CD4-positive, CD25-positive, alpha-beta regulatory T cell (primary cell): ENCODE measurements at regions not wholly inside any gene's neighbourhood (a gene's known extent, or its start where the extent isn't known, plus 50 kb on each side); places are given as distances from the start of the nearest gene placed in this dataset.
"Not testable (repeated sequence)": the region's sequence is repeated elsewhere in the genome, so short reads cannot be mapped to it uniquely, and the experiment has no call there.

Experiments used
- ATAC-seq, 2 donors: fragments of 150-1000 bp; cut with Tn5 transposase; one replicate each; pipeline ENCODE4 v1.10.0; 2021; ENCODE audit warnings: low read depth in 2 of 2, moderate number of reproducible peaks in 2 of 2, moderate library complexity in 1 of 2
- DNase-seq, 3 donors: peaks; one replicate each; pipeline versions ENCODE4 v3.0.0 to v3.0.0-alpha.2; 2012 to 2022; ENCODE audit warnings: mixed read lengths in 1 of 3
- H3K27ac ChIP-seq: one replicate; pipeline ENCODE4 v1.7.0; 2013; ENCODE audit warnings: mild to moderate bottlenecking, low read length; ENCODE audit not compliant: insufficient read depth, poor library complexity, severe bottlenecking
- H3K27me3 ChIP-seq: one replicate; pipeline ENCODE4 v1.7.0; 2013; ENCODE audit warnings: low read length; ENCODE audit not compliant: control insufficient read depth, insufficient read depth
- H3K36me3 ChIP-seq: one replicate; pipeline ENCODE4 v1.7.0; 2013; ENCODE audit warnings: mild to moderate bottlenecking, low read length, moderate library complexity; ENCODE audit not compliant: control insufficient read depth, insufficient read depth
- H3K4me1 ChIP-seq: 2 replicates; pipeline ENCODE4 v1.7.0; 2013; ENCODE audit warnings: mild to moderate bottlenecking, low read length; ENCODE audit not compliant: insufficient read depth, control insufficient read depth, poor library complexity, severe bottlenecking
- H3K4me3 ChIP-seq: one replicate; pipeline ENCODE4 v1.7.0; 2013; ENCODE audit warnings: low read depth, mild to moderate bottlenecking, low read length, moderate library complexity
- H3K9me3 ChIP-seq, 2 experiments: 1 replicate in 1 of 2; 2 replicates in 1 of 2; pipeline ENCODE4 v1.7.0; 2013; ENCODE audit warnings: low read length in 2 of 2, mild to moderate bottlenecking in 1 of 2, moderate library complexity in 1 of 2; ENCODE audit not compliant: control insufficient read depth in 2 of 2
- H3K27ac Mint-ChIP-seq, 3 donors: one replicate each; pipeline ENCODE4 v1.8.0; 2020 to 2022; ENCODE audit warnings: mild to moderate bottlenecking in 3 of 3, mixed read lengths in 3 of 3, moderate library complexity in 2 of 3
- H3K27me3 Mint-ChIP-seq: one replicate; pipeline ENCODE4 v1.8.0; 2022; ENCODE audit warnings: mild to moderate bottlenecking, mixed read lengths
- H3K36me3 Mint-ChIP-seq: one replicate; pipeline ENCODE4 v1.8.0; 2020; ENCODE audit warnings: mixed read lengths
- H3K4me1 Mint-ChIP-seq, 4 donors: one replicate each; pipeline ENCODE4 v1.8.0; 2020 to 2022; ENCODE audit warnings: mixed read lengths in 4 of 4, mild to moderate bottlenecking in 1 of 4
- H3K4me3 Mint-ChIP-seq, 4 donors: one replicate each; pipeline ENCODE4 v1.8.0; 2020 to 2022; ENCODE audit warnings: mild to moderate bottlenecking in 4 of 4, mixed read lengths in 4 of 4, moderate library complexity in 3 of 4
- H3K9me3 Mint-ChIP-seq, 7 donors: one replicate each; pipeline ENCODE4 v1.8.0; 2020 to 2022; ENCODE audit warnings: mixed read lengths in 7 of 7, mild to moderate bottlenecking in 3 of 7, moderate library complexity in 2 of 7

DNA sequence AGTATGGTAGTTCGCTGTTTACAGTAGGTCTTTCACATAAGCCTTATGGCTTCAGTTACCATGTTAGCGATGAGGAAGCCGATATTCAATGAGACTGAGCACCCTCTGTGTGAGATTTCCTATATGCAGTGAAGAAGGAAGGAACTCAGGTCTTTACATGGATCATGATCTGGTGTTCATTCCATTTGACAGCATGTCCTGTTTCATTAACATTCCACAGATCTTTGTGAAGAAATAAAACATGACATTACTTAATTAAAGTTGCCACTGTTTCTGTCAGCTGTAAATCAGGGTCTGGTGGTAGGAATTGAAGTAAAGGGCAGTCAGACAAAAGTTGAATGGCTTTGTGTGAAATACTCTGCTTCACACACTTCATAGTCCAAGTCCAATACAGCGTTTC is 768.6 kb downstream of the ZPLD1 start:
- ATAC-seq (no peak), DNase-seq (no peak)
- H3K27ac Mint-ChIP-seq: no peak overlapping the region
- no peaks in the 10 kb centered on the region for H3K27me3 Mint-ChIP-seq
- Histone ChIP-seq H3K4me1 (no peaks in the 10 kb centered on the region), H3K4me3 (no peak overlapping the region), H3K36me3 (no peaks in the 10 kb centered on the region), H3K9me3 (no peaks in the 10 kb centered on the region), H3K27ac (no peak overlapping the region), H3K27me3 (no peaks in the 10 kb centered on the region)
- H3K4me3 Mint-ChIP-seq: no peak overlapping the region
- H3K9me3 Mint-ChIP-seq: peaks cover 0 to 7% (median 2%) of the 10 kb centered on the region in 7 donors
- no peaks in the 10 kb centered on the region for H3K4me1 Mint-ChIP-seq
- H3K36me3 Mint-ChIP-seq: no peaks in the 10 kb centered on the region

DNA sequence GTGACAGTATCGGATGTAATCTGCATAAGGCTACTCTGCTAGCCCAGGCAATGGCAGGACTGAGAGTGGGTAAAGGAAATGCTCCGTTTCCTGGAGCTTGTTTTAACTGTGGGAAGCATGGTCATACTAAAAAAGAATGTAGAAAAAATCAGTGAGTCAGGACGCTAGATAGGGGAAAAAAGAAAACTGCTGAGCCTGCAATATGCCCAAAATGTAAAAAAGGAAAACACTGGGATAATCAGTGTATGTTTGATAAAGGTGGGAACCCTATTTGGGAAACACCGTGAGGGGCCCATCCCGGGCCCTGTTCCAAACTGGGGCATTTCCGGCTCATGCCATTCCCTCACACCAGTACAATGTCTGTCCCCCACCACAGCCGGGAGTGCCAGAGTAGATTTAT is 775.8 kb downstream of the ZPLD1 start:
- Histone ChIP-seq H3K27ac (no peak overlapping the region), H3K36me3 (no peaks in the 10 kb centered on the region), H3K4me3 (no peak overlapping the region), H3K9me3 (no peaks in the 10 kb centered on the region), H3K4me1 (no peaks in the 10 kb centered on the region), H3K27me3 (no peaks in the 10 kb centered on the region)
- Mint-ChIP-seq H3K4me1 (no peaks in the 10 kb centered on the region), H3K9me3 (peaks cover 0 to 5% (median 3%) of the 10 kb centered on the region in 7 donors), H3K36me3 (no peaks in the 10 kb centered on the region), H3K27ac (no peak overlapping the region), H3K27me3 (no peaks in the 10 kb centered on the region), H3K4me3 (no peak overlapping the region)
- ATAC-seq: no peak
- DNase-seq: no peak

DNA sequence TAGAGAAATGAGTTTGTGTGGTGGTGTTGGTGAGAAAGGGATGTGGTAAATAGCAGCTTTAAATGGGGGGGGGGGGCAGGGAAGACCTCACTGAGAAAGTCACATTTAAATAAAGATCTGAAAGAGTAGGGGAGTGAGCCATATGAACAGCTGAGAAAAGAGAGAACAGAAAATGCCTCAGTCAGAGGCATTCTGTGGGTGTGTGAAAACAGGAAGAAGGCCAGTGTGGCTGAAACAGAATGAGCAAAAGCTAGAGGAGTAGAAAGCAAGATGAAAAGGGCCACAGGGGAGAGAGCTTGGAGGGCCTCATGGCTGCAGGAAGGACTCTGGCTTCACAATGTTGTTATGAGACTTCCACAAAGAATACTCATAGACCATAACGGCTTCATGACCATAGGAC is 783.3 kb downstream of the ZPLD1 start:
- ATAC-seq: no peak
- no peaks in the 10 kb centered on the region for H3K36me3 Mint-ChIP-seq

DNA sequence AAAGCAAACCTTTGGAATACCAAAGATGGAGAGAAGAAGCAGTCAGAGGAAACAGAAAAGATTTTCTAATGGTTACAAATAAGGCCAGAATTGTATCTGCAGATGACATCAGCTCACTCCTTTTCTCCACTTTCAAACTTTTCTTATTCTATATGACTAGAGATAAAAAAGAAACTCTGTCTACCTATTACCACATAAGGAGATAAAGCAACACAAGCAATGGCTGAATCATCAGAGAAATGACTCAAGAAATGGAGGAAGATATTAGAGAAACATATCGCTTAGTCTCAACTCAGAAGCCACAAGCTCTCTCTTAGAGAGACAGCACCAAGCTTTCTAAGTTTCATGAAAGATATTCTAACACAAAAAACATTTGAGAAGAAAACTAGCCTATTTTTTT is 784.0 kb downstream of the ZPLD1 start:
- no peak overlapping the region for H3K4me3 Mint-ChIP-seq

More for the DNA sequence above, 783.3 kb downstream of the ZPLD1 start:
- no peaks in the 10 kb centered on the region for H3K4me1 Mint-ChIP-seq
- H3K9me3 Mint-ChIP-seq: peaks cover 0 to 8% (median 4%) of the 10 kb centered on the region in 7 donors
- H3K27me3 Mint-ChIP-seq: no peaks in the 10 kb centered on the region
- no peak for DNase-seq
- Histone ChIP-seq H3K36me3 (no peaks in the 10 kb centered on the region), H3K4me3 (no peak overlapping the region), H3K27ac (no peak overlapping the region), H3K4me1 (no peaks in the 10 kb centered on the region), H3K27me3 (no peaks in the 10 kb centered on the region), H3K9me3 (no peaks in the 10 kb centered on the region)
- H3K4me3 Mint-ChIP-seq: no peak overlapping the region
- H3K27ac Mint-ChIP-seq: no peak overlapping the region

DNA sequence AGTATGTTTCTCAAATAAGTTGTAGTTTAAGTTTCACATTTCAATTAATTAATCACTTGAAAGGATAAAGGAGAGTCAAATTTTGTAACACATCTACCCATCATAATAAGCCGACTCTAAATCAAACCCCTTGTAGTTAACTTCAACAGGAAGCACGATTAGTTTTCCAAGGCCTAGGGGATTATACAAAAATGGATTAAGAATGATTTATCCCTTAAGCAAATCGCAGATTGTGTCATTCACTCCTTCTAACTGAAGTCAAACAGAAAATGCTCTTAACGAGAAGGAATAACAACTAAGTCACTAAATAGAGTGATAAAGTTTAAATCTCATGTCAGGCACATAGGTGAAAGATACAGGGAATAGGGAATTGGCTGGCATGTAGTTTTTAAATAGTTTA is 792.8 kb downstream of the ZPLD1 start:
- Histone ChIP-seq H3K27me3 (no peaks in the 10 kb centered on the region), H3K9me3 (no peaks in the 10 kb centered on the region), H3K36me3 (no peaks in the 10 kb centered on the region), H3K4me1 (no peaks in the 10 kb centered on the region), H3K27ac (no peak overlapping the region), H3K4me3 (no peak overlapping the region)
- Mint-ChIP-seq H3K9me3 (peaks cover 0 to 12% (median 3%) of the 10 kb centered on the region in 7 donors), H3K36me3 (no peaks in the 10 kb centered on the region), H3K27ac (no peak overlapping the region), H3K4me3 (no peak overlapping the region), H3K4me1 (no peaks in the 10 kb centered on the region), H3K27me3 (no peaks in the 10 kb centered on the region)
- DNase-seq (no peak), ATAC-seq (no peak)

More for the DNA sequence above, 784.0 kb downstream of the ZPLD1 start:
- Histone ChIP-seq H3K27me3 (no peaks in the 10 kb centered on the region), H3K36me3 (no peaks in the 10 kb centered on the region), H3K9me3 (no peaks in the 10 kb centered on the region), H3K4me1 (no peaks in the 10 kb centered on the region), H3K27ac (no peak overlapping the region), H3K4me3 (no peak overlapping the region)
- DNase-seq: no peak
- ATAC-seq: no peak
- peaks cover 0 to 8% (median 4%) of the 10 kb centered on the region in 7 donors for H3K9me3 Mint-ChIP-seq
- no peaks in the 10 kb centered on the region for H3K4me1 Mint-ChIP-seq
- H3K36me3 Mint-ChIP-seq: no peaks in the 10 kb centered on the region
- no peaks in the 10 kb centered on the region for H3K27me3 Mint-ChIP-seq
- no peak overlapping the region for H3K27ac Mint-ChIP-seq

DNA sequence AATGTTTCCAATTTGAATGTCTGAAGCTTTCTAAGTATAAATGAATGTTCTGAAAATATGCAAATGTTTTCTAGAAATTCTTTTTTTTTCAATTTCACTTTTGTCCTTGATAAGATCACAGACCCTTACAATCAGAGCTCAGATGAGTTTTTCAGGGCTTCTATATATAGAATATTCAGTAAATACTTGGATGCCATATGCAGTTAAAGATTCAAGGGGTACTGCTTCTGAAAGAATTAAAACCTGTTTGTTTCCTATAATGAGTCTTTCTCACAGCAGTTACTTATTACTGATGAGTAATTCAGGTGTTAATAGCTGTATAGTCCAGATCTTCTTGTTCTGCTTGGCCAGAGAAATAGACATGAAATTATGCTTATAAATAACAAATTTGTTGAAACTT is 812.6 kb downstream of the ZPLD1 start:
- no peak for ATAC-seq
- DNase-seq: no peak
- Mint-ChIP-seq H3K27me3 (no peaks in the 10 kb centered on the region), H3K36me3 (no peaks in the 10 kb centered on the region), H3K4me1 (no peaks in the 10 kb centered on the region), H3K4me3 (no peak overlapping the region), H3K27ac (no peak overlapping the region), H3K9me3 (peaks cover 0 to 9% (median 4%) of the 10 kb centered on the region in 7 donors)
- no peak overlapping the region for H3K27ac ChIP-seq
- H3K4me1 ChIP-seq: no peaks in the 10 kb centered on the region
- H3K9me3 ChIP-seq: no peaks in the 10 kb centered on the region
- H3K27me3 ChIP-seq: no peaks in the 10 kb centered on the region
- no peaks in the 10 kb centered on the region for H3K36me3 ChIP-seq
- H3K4me3 ChIP-seq: no peak overlapping the region

DNA sequence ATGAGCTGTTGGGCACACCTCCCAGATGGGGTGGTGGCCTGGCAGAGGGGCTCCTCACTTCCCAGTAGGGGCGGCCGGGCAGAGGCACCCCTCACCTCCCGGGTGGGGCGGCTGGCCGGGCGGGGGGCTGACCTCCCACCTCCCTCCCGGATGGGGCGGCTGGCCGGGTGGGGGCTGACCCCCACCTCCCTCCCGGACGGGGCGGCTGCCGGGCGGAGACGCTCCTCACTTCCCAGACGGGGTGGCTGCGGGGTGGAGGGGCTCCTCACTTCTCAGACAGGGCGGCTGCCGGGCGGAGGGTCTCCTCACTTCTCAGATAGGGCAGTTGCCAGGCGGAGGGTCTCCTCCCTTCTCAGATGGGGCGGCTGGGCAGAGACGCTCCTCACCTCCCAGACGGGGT is 820.0 kb downstream of the ZPLD1 start:
- not testable (repeated sequence) for H3K9me3 Mint-ChIP-seq, H3K27ac Mint-ChIP-seq

DNA sequence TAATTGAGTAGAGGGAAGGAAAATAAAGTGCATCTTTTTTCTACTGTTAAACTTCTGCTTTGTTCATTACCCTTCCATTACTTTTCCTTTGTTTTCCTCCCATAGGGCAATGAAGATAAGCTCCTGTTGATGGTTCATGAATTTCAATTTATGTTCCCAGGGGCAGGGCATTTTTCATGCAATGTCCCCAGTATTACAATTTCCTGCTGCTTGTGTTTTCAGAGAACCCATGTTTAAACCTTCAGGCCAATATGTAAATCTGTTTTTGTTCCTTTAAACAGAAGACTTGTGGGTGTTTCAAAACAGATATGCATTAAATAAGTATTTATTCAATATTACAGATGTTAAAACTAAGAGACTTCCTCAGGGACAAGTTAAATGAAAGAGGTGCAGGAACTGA is 834.5 kb downstream of the ZPLD1 start:
- Histone ChIP-seq H3K9me3 (peaks cover 0 to 5% of the 10 kb centered on the region in 2 experiments), H3K27ac (no peak overlapping the region), H3K27me3 (no peaks in the 10 kb centered on the region), H3K36me3 (no peaks in the 10 kb centered on the region), H3K4me3 (no peak overlapping the region), H3K4me1 (no peaks in the 10 kb centered on the region)
- Mint-ChIP-seq H3K4me3 (no peak overlapping the region), H3K27me3 (no peaks in the 10 kb centered on the region), H3K27ac (no peak overlapping the region), H3K9me3 (peaks cover 0 to 18% (median 5%) of the 10 kb centered on the region in 7 donors), H3K4me1 (no peaks in the 10 kb centered on the region), H3K36me3 (no peaks in the 10 kb centered on the region)
- DNase-seq (no peak), ATAC-seq (no peak)

More for the DNA sequence above, 820.0 kb downstream of the ZPLD1 start:
- H3K4me3 Mint-ChIP-seq, ATAC-seq, H3K4me1 ChIP-seq, H3K36me3 Mint-ChIP-seq, H3K4me3 ChIP-seq, H3K27ac ChIP-seq, H3K9me3 ChIP-seq, H3K27me3 ChIP-seq, DNase-seq, H3K4me1 Mint-ChIP-seq, H3K27me3 Mint-ChIP-seq, H3K36me3 ChIP-seq: not testable (repeated sequence)
